MM.1S (cell line): ENCODE measurements at regions not wholly inside any gene's neighbourhood (a gene's known extent, or its start where the extent isn't known, plus 50 kb on each side); places are given as distances from the start of the nearest gene placed in this dataset.

Experiments used
- DNase-seq: peaks from one replicate; pipeline ENCODE4 v3.0.0-alpha.2; 2015
- H2AFZ ChIP-seq: fragments of 300-600 bp; sonication (generic); 2 replicates; pipeline ENCODE4 v1.6.0; 2016; ENCODE audit warnings: antibody characterized with exemption, low read length
- H3F3A ChIP-seq: fragments of 300-600 bp; sonication (generic); 2 replicates; pipeline ENCODE4 v1.6.1; 2016; ENCODE audit warnings: mild to moderate bottlenecking, antibody characterized with exemption, low read length, moderate library complexity, mixed read lengths; ENCODE audit not compliant: insufficient read depth
- H3K27ac ChIP-seq: fragments of 300-600 bp; sonication (generic); 2 replicates; pipeline ENCODE4 v1.5.1; 2016; ENCODE audit warnings: mild to moderate bottlenecking, low read length
- H3K27me3 ChIP-seq: fragments of 300-600 bp; sonication (generic); replicated peaks from 2 replicates; pipeline ENCODE4 v1.6.0; 2016; ENCODE audit warnings: low read length; ENCODE audit not compliant: insufficient read depth
- H3K36me3 ChIP-seq: fragments of 300-600 bp; sonication (generic); replicated peaks from 2 replicates; pipeline ENCODE4 v1.6.1; 2016; ENCODE audit warnings: mild to moderate bottlenecking, low read length, mixed read lengths; ENCODE audit not compliant: insufficient read depth
- H3K4me1 ChIP-seq: fragments of 300-600 bp; sonication (generic); 2 replicates; pipeline ENCODE4 v1.6.1; 2016; ENCODE audit warnings: low read length, mixed read lengths
- H3K4me2 ChIP-seq: fragments of 300-600 bp; sonication (generic); 2 replicates; pipeline ENCODE4 v1.6.0; 2016; ENCODE audit warnings: low read depth, low read length
- H3K4me3 ChIP-seq: fragments of 300-600 bp; sonication (generic); 2 replicates; pipeline ENCODE4 v1.5.1; 2016; ENCODE audit warnings: low read length, mixed read lengths
- H3K79me2 ChIP-seq: fragments of 300-600 bp; sonication (generic); 2 replicates; pipeline ENCODE4 v1.6.1; 2016; ENCODE audit warnings: mixed run types, low read length, mixed read lengths
- H3K9ac ChIP-seq: fragments of 300-600 bp; sonication (generic); 2 replicates; pipeline ENCODE4 v1.6.1; 2016; ENCODE audit warnings: low read length, mixed read lengths
- H3K9me2 ChIP-seq: fragments of 300-600 bp; sonication (generic); replicated peaks from 2 replicates; pipeline ENCODE4 v1.6.1; 2016; ENCODE audit warnings: mild to moderate bottlenecking, low read length, mixed read lengths; ENCODE audit not compliant: insufficient read depth
- H3K9me3 ChIP-seq: fragments of 300-600 bp; sonication (generic); replicated peaks from 2 replicates; pipeline ENCODE4 v1.6.1; 2016; ENCODE audit warnings: mild to moderate bottlenecking, low read length, mixed read lengths; ENCODE audit not compliant: insufficient read depth
- H4K20me1 ChIP-seq: fragments of 300-600 bp; sonication (generic); 2 replicates; pipeline ENCODE4 v1.6.1; 2016; ENCODE audit warnings: mild to moderate bottlenecking, low read length, moderate library complexity, mixed read lengths; ENCODE audit not compliant: insufficient read depth
- CTCF ChIP-seq: fragments of 300-600 bp; sonication (generic); IDR thresholded peaks from 2 replicates; pipeline ENCODE4 v1.5.1; 2016; ENCODE audit warnings: antibody characterized with exemption, low read length, mixed read lengths
- EZH2 ChIP-seq: fragments of 300-600 bp; sonication (generic); optimal IDR thresholded peaks from 2 replicates; pipeline ENCODE3; 2017; ENCODE audit warnings: low read depth, mild to moderate bottlenecking, antibody characterized with exemption, low read length, mixed read lengths
- EZH2phosphoT487 ChIP-seq: fragments of 300-600 bp; sonication (generic); IDR thresholded peaks from 2 replicates; pipeline ENCODE4 v1.6.1; 2018; ENCODE audit warnings: antibody characterized with exemption, low read length

GRCh38 chr12:24496755-24497154 lies 452.1 kb downstream of the BCAT1 start:
- no peaks in the 10 kb centered on the region for H3K9me2 ChIP-seq
- no peak overlapping the region for H3K4me2 ChIP-seq
- no peak overlapping the region for H3K9ac ChIP-seq
- H3K9me3 ChIP-seq = no peaks in the 10 kb centered on the region
- H3K27ac ChIP-seq = no peak overlapping the region
- no peak overlapping the region for H2AFZ ChIP-seq
- H3K27me3 ChIP-seq = no peaks in the 10 kb centered on the region
- no peak for DNase-seq
- no peaks in the 10 kb centered on the region for H3F3A ChIP-seq
- no peak for TF ChIP-seq EZH2
- no peaks in the 10 kb centered on the region for H3K79me2 ChIP-seq
- no peaks in the 10 kb centered on the region for H3K4me1 ChIP-seq
- H3K4me3 ChIP-seq = no peak overlapping the region
- H3K36me3 ChIP-seq = no peaks in the 10 kb centered on the region
- no peaks in the 10 kb centered on the region for H4K20me1 ChIP-seq

GRCh38 chr12:24494401-24494800 lies 454.5 kb downstream of the BCAT1 start:
- Histone ChIP-seq H3K27me3 (no peaks in the 10 kb centered on the region), H3F3A (no peaks in the 10 kb centered on the region), H3K36me3 (no peaks in the 10 kb centered on the region), H3K4me2 (no peak overlapping the region), H3K9me2 (no peaks in the 10 kb centered on the region), H2AFZ (no peak overlapping the region), H3K9ac (no peak overlapping the region), H4K20me1 (no peaks in the 10 kb centered on the region), H3K79me2 (no peaks in the 10 kb centered on the region), H3K9me3 (no peaks in the 10 kb centered on the region), H3K4me3 (no peak overlapping the region), H3K4me1 (no peaks in the 10 kb centered on the region), H3K27ac (no peak overlapping the region)
- TF ChIP-seq EZH2 (no peak), CTCF (no peak), EZH2phosphoT487 (no peak)
- no peak for DNase-seq

GRCh38 chr12:24491968-24492367 lies 456.9 kb downstream of the BCAT1 start:
- no peaks in the 10 kb centered on the region for H3F3A ChIP-seq
- no peaks in the 10 kb centered on the region for H3K79me2 ChIP-seq
- no peaks in the 10 kb centered on the region for H3K9me3 ChIP-seq
- H3K4me2 ChIP-seq = no peak overlapping the region
- no peaks in the 10 kb centered on the region for H3K36me3 ChIP-seq
- H3K4me1 ChIP-seq = no peaks in the 10 kb centered on the region
- TF ChIP-seq EZH2phosphoT487 = no peak
- no peak for TF ChIP-seq CTCF
- no peak for TF ChIP-seq EZH2
- H3K27me3 ChIP-seq = no peaks in the 10 kb centered on the region
- no peak overlapping the region for H3K27ac ChIP-seq
- no peak overlapping the region for H3K9ac ChIP-seq
- H3K4me3 ChIP-seq = no peak overlapping the region
- no peaks in the 10 kb centered on the region for H4K20me1 ChIP-seq
- H2AFZ ChIP-seq = no peak overlapping the region
- DNase-seq = no peak
- H3K9me2 ChIP-seq = no peaks in the 10 kb centered on the region

- H3K4me2 ChIP-seq = no peak overlapping the region
- no peaks in the 10 kb centered on the region for H3F3A ChIP-seq
- H3K4me3 ChIP-seq = no peak overlapping the region
- no peaks in the 10 kb centered on the region for H3K9me2 ChIP-seq
- no peak for DNase-seq
- H2AFZ ChIP-seq = no peak overlapping the region
- no peaks in the 10 kb centered on the region for H3K4me1 ChIP-seq
- H3K79me2 ChIP-seq = no peaks in the 10 kb centered on the region
- H3K36me3 ChIP-seq = no peaks in the 10 kb centered on the region
- H4K20me1 ChIP-seq = no peaks in the 10 kb centered on the region
- H3K27ac ChIP-seq = no peak overlapping the region
- TF ChIP-seq EZH2 (no peak), EZH2phosphoT487 (no peak), CTCF (no peak)
- H3K9ac ChIP-seq = no peak overlapping the region
- H3K9me3 ChIP-seq = no peaks in the 10 kb centered on the region
- no peaks in the 10 kb centered on the region for H3K27me3 ChIP-seq
These were observed 459.0 kb downstream of the BCAT1 start for GRCh38 chr12:24489939-24490338.
